AML-193 (cell line): ENCODE measurements at regions not wholly inside any gene's neighbourhood (a gene's known extent, or its start where the extent isn't known, plus 50 kb on each side); places are given as distances from the start of the nearest gene placed in this dataset.
"Not testable (repeated sequence)": the region's sequence is repeated elsewhere in the genome, so short reads cannot be mapped to it uniquely, and the experiment has no call there.

Source experiments
- DNase-seq, 2 experiments: peaks; one replicate each; lab custom pipeline; 2025; lab: John Stamatoyannopoulos, UW

GRCh38 chr20:22949331-22950109, 85.6 kb upstream of the SSTR4 start:
- no peak for DNase-seq

GRCh38 chr20:22951966-22952365, 83.1 kb upstream of the SSTR4 start:
- DNase-seq = no peak

DNA sequence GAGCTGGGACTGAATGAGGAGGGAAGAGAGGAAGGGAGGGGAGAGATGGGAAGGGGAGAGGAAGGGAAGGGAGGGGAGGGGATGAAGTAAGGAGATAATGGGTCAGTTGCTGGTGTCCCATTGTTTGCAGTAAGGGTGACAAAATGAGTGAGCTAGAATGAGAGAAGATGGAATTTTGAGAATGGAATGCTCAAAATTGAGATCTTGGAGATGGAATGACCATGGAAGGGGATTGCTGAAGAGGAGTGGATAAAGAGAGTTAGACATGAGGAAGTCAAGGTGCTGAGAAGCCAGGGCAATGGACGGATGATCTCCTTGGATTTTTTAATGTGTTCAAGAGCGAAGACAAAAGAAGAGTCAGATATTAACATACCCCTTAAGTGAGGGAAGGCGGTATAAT, 80.5 kb upstream of the SSTR4 start:
- no peak for DNase-seq

- DNase-seq = no peak
Measured at GRCh38 chr20:22958390-22958789, 76.7 kb upstream of the SSTR4 start.

DNA sequence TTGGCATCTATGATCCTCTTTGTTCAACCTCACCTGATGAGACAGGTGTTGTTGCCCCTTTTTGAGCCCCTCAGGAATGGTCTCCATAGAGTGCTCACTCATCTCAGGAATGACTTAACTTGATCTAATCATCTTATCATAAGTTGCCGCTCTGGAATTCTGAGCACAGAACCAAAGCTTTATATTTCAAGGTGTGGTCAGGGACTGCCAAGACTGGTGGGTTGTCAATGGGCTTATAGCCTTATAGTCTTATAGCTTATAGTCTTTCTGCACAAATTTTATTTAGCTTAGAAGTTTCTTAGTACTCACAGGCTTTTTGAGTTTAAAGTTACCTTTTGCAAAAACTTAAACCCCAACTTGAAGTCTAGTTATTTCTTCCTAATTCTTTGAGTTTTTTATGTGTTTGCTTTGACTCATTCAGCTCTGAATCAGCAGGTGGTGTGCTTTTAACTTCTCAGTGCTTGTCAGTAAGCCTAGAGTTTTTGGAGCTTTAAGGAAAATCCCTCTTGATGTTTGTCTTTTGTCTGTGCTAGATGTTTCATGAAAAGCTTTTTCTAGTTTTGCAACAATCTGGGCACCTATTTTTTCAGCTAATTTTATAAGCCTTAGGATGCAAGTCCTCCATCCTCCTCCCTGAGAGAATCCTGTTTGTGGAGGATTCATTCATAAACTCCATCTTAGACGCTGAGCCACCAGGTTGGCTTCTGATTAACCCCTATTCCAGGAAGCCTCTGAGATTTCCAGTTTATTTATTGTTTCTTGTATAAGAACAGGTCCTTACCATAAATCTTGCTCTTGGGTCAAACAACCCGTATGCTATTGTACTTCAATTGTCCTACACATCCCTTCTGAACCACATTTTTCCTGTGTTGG, 72.3 kb upstream of the SSTR4 start:
- DNase-seq = no peak

DNA sequence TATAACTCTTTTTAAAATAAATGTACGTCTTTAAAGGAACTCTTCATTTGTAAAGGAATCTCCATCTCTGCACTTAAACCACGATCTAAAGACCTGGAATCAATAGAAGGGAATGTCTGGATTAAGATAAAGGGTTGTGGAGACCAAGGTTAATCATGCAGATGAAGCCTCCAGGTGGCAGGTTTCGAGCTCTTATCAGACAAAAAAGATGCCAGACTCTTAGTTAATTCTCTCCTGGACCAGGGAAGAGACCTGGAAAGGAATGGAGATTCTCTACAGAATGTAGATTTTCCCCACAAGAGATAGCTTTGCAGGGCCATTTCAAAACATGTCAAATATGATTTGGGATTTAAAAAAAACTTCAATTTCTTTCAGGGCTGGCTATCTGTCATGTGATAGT, 71.5 kb upstream of the SSTR4 start:
- no peak for DNase-seq

GRCh38 chr20:22966787-22967464, 68.2 kb upstream of the SSTR4 start:
- DNase-seq = no peak

DNA sequence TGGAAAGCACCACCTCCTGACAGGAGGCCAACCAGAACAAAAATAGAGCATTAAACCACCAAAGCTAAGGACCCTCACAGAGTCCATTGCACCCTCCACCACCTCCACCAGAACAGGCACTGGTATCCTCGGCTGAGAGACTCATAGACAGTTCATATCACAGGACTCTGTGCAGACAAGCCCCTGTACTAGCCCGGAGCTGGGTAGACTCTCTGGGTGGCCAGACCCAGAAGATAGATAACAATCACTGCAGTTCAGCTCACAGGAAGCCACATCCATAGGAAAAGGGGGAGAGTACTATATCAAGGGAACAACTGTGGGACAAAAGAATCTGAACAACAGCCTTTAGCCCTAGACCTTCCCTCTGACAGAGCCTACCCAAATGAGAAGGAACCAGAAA, 67.4 kb upstream of the SSTR4 start:
- not testable (repeated sequence) for DNase-seq

DNA sequence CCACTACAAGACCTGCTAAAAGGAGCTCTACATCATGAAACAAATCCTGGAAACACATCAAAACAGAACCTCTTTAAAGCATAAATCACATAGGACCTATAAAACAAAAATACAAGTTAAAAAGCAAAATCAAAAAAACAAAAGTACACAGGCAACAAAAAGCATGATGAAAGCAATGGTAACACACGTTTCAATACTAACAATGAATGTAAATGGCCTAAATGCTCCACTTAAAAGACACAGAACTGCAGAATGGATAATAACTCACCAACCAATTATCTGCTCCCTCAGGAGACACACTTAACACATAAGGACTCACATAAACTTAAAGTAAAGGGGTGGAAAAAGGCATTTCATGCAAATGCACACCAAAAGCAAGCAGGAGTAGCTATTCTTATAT, 66.1 kb upstream of the SSTR4 start:
- not testable (repeated sequence) for DNase-seq

GRCh38 chr20:22971077-22971476, 64.0 kb upstream of the SSTR4 start:
- not testable (repeated sequence) for DNase-seq

GRCh38 chr20:22974354-22974753, 60.8 kb upstream of the SSTR4 start:
- DNase-seq = peak; percentile 26 to 41

DNA sequence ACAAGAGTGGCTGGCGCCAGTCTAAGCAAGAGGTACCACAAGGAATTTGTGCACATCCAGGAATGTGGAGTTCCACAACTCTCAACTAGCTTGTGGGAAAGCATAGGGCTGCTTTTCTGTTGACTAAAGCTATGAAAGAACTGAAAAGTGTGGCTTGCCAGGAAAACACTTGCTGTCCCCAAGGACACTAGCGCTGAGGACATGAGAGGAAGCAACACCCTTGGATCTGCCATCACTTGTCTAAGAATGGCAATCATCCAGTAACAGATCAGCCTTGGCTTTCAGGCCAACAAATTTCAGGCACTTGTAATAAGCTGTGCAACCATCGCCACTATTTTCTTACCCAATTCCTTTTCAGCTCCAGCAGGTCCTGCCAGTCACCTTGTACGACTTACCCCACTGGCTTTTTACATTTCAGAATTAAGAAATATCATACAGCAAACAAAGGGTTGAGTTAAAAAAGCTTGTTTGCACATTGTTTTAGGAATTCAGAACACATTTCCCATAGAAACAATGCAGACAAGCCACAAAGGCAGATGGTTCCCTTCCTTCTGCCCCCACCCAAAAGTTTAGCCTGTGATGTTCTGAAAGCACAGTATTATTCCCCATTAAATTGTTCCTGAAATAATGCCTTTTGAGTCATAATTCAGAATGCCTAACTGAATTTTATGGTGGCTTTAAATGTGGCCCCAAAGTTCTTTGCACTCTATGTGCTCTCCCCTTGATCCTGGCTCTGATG, 57.9 kb upstream of the SSTR4 start:
- DNase-seq = no peak

- DNase-seq = no peak
Measured at GRCh38 chr20:22984008-22984407, 51.1 kb upstream of the SSTR4 start.

- peak; percentile 37 to 63 for DNase-seq
Measured at GRCh38 chr20:22984606-22985005, 50.5 kb upstream of the SSTR4 start.

- no peak for DNase-seq
Measured at GRCh38 chr20:22985239-22985778, 49.8 kb upstream of the SSTR4 start.
